Keratinocyte (primary cell): ENCODE measurements at regions not wholly inside any gene's neighbourhood (a gene's known extent, or its start where the extent isn't known, plus 50 kb on each side); places are given as distances from the start of the nearest gene placed in this dataset.

Source experiments
- DNase-seq: peaks from one replicate; pipeline ENCODE4 v3.0.0-alpha.2; 2011; ENCODE audit warnings: low read depth, missing footprints, low spot score
- FAIRE-seq: peaks from 2 replicates; lab custom pipeline; 2011; peaks lifted over from hg19 to GRCh38; lab: Jason Lieb, UNC
- H2AFZ ChIP-seq: 2 replicates; pipeline ENCODE4 v1.6.0; 2012; ENCODE audit warnings: low read length, control low read depth, inconsistent platforms; ENCODE audit not compliant: control insufficient read depth
- H3K27ac ChIP-seq: 2 replicates; pipeline ENCODE4 v1.5.1; 2011; ENCODE audit warnings: low read length; ENCODE audit not compliant: control insufficient read depth, insufficient read depth
- H3K27me3 ChIP-seq: 3 replicates; pipeline ENCODE4 v1.6.0; 2011; ENCODE audit warnings: low read length; ENCODE audit not compliant: control insufficient read depth, insufficient read depth; ENCODE audit errors: extremely low read depth
- H3K36me3 ChIP-seq, 2 experiments: 2 replicates in 1 of 2; 3 replicates in 1 of 2; pipeline ENCODE4 v1.5.1; 2011; ENCODE audit warnings: low read length in 2 of 2, mild to moderate bottlenecking in 1 of 2; ENCODE audit not compliant: control insufficient read depth in 2 of 2, insufficient read depth in 2 of 2; ENCODE audit errors: extremely low read depth in 1 of 2
- H3K4me1 ChIP-seq: 3 replicates; pipeline ENCODE4 v1.5.1; 2011; ENCODE audit warnings: low read length; ENCODE audit not compliant: control insufficient read depth, insufficient read depth; ENCODE audit errors: extremely low read depth
- H3K4me2 ChIP-seq: 3 replicates; pipeline ENCODE4 v1.6.0; 2011; ENCODE audit warnings: low read depth, low read length; ENCODE audit not compliant: control insufficient read depth, insufficient read depth; ENCODE audit errors: extremely low read depth
- H3K4me3 ChIP-seq, 3 experiments: fragments of 200-600 bp in 1 of 3; sonication (generic) in 1 of 3; 2 replicates in 2 of 3; 3 replicates in 1 of 3; pipeline ENCODE4 v1.5.1; 2011 to 2016; ENCODE audit warnings: low read length in 3 of 3, mild to moderate bottlenecking in 3 of 3, control low read depth in 2 of 3, inconsistent platforms in 1 of 3, low read depth in 1 of 3, mixed read lengths in 1 of 3, mixed run types in 1 of 3, moderate library complexity in 1 of 3; ENCODE audit not compliant: control insufficient read depth in 2 of 3, insufficient read depth in 2 of 3; ENCODE audit errors: extremely low read depth in 1 of 3
- H3K79me2 ChIP-seq: 2 replicates; pipeline ENCODE4 v1.6.0; 2012; ENCODE audit warnings: low read length; ENCODE audit not compliant: control insufficient read depth, insufficient read depth
- H3K9ac ChIP-seq: 3 replicates; pipeline ENCODE4 v1.6.0; 2011; ENCODE audit warnings: low read length; ENCODE audit not compliant: control insufficient read depth, insufficient read depth; ENCODE audit errors: extremely low read depth
- H3K9me1 ChIP-seq: 3 replicates; pipeline ENCODE4 v1.6.0; 2011; ENCODE audit warnings: low read length; ENCODE audit not compliant: control insufficient read depth, insufficient read depth; ENCODE audit errors: extremely low read depth
- H3K9me3 ChIP-seq: 2 replicates; pipeline ENCODE4 v1.5.1; 2012; ENCODE audit warnings: low read depth, low read length; ENCODE audit not compliant: control insufficient read depth
- H4K20me1 ChIP-seq: 3 replicates; pipeline ENCODE4 v1.6.0; 2011; ENCODE audit warnings: low read length; ENCODE audit not compliant: control insufficient read depth, insufficient read depth; ENCODE audit errors: extremely low read depth
- EZH2 ChIP-seq: IDR thresholded peaks from one replicate; pipeline ENCODE4 v1.6.1; 2012; ENCODE audit warnings: inconsistent platforms, mild to moderate bottlenecking, low read length, moderate library complexity
- dilution Hi-C: fragments of 300-500 bp; cut with MboI; formaldehyde crosslinking; loops from one replicate; pipeline ENCODE4 v1.7.0; 2020; ENCODE audit warnings: low sequenced_read_pairs; ENCODE audit not compliant: extremely low pct_ligation_motif_present
- TF ChIP-seq, protein P1 (sequence below), 3 experiments: IDR thresholded peaks in 1 of 3; conservative IDR thresholded peaks in 1 of 3; optimal IDR thresholded peaks in 1 of 3; 2 replicates in 2 of 3; 3 replicates in 1 of 3; pipeline versions ENCODE3 to v1.5.1; 2011; ENCODE audit warnings: low read length in 3 of 3, mild to moderate bottlenecking in 3 of 3, moderate library complexity in 2 of 3, control low read depth in 1 of 3, inconsistent platforms in 1 of 3; ENCODE audit not compliant: insufficient read depth in 2 of 3; ENCODE audit errors: extremely low read depth in 1 of 3

DNA sequence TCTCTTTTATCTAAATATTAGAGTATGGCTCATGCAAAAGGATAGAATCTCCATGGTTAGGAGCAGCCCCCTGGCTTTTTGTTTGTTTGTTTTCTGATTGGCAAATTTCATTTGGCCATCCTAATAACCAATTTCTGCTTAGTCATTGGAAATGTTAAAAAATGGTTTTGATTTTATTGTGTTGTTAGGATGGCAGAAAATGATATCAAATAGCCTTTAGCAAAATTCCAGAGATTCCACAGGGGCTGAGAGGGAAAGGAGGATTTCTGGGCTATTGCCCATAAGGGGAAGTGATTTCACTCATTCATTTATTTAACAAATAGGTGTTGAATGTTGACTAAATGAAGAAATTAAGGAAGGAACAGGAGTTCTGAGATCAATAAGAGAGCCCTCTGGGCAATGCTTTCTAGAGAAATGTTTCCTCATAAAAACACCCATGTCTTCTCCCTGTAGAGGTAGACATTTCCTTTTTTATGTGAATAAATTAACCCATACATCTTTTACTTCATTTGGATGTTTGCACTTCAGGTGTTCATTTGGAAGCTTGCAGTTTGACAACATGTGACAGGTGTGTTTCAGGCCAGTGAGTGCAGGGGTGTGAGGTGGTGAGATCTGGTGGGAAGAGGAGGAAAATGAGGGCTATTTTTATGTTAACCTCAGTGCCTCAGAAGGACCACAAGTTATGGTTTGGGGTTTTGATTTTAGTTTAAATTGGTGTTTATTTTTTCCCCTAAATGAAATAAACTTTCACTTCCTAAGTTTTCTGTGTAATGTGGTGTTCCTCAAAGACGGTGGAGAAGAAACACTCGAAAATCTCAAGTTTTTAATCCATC is 61.7 kb upstream of the EPC2 start:
- H3K27me3 ChIP-seq = peaks cover 4% of the 10 kb centered on the region
- no peaks in the 10 kb centered on the region for H4K20me1 ChIP-seq
- H3K9me3 ChIP-seq = no peaks in the 10 kb centered on the region
- DNase-seq (no peak), FAIRE-seq (peak; percentile 67)
- no peak overlapping the region for H3K27ac ChIP-seq
- no peak for TF ChIP-seq EZH2
- TF ChIP-seq, protein P1, sequence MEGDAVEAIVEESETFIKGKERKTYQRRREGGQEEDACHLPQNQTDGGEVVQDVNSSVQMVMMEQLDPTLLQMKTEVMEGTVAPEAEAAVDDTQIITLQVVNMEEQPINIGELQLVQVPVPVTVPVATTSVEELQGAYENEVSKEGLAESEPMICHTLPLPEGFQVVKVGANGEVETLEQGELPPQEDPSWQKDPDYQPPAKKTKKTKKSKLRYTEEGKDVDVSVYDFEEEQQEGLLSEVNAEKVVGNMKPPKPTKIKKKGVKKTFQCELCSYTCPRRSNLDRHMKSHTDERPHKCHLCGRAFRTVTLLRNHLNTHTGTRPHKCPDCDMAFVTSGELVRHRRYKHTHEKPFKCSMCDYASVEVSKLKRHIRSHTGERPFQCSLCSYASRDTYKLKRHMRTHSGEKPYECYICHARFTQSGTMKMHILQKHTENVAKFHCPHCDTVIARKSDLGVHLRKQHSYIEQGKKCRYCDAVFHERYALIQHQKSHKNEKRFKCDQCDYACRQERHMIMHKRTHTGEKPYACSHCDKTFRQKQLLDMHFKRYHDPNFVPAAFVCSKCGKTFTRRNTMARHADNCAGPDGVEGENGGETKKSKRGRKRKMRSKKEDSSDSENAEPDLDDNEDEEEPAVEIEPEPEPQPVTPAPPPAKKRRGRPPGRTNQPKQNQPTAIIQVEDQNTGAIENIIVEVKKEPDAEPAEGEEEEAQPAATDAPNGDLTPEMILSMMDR (optimal IDR thresholded peaks at IDR 0.05 in 1 of 3, IDR thresholded peaks at IDR 0.05 in 1 of 3, conservative IDR thresholded peaks at IDR 0.05 in 1 of 3; ENCODE audit: extremely low read depth in 1 of 3, insufficient read depth in 2 of 3, low read length in 3 of 3) = no peak
- H3K9ac ChIP-seq = no peak overlapping the region
- no peak overlapping the region for H3K4me3 ChIP-seq
- H3K79me2 ChIP-seq = no peaks in the 10 kb centered on the region
- H3K4me1 ChIP-seq = peaks cover 13% of the 10 kb centered on the region
- dilution Hi-C loops = no loop called here
- H3K4me2 ChIP-seq = no peak overlapping the region
- no peaks in the 10 kb centered on the region for H3K36me3 ChIP-seq
- no peak overlapping the region for H2AFZ ChIP-seq
- no peaks in the 10 kb centered on the region for H3K9me1 ChIP-seq

DNA sequence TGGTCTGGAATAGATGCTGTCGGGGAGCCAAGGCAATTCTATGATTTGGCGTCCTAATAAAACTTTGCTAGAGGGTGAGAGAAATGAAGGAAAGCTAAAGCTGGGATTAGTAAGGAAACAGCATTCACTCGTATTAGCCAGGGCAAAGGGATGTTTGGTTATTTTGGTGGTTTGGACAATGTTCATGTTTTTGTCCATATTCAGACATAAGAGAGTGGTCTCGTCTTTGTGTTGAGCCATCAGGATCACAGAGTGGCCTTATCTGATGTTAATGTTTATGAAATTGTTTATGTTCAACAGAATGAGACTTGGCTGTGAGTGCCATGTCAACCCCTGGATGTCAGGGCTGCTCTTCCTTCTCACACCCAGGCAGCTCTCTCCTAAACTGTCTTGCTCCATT is 58.9 kb upstream of the EPC2 start:
- Histone ChIP-seq H2AFZ (no peak overlapping the region), H3K4me3 (no peak overlapping the region), H4K20me1 (no peaks in the 10 kb centered on the region), H3K9ac (no peak overlapping the region), H3K27me3 (no peaks in the 10 kb centered on the region), H3K9me1 (no peaks in the 10 kb centered on the region), H3K79me2 (no peaks in the 10 kb centered on the region), H3K4me2 (no peak overlapping the region), H3K27ac (no peak overlapping the region), H3K4me1 (peaks cover 13% of the 10 kb centered on the region), H3K9me3 (no peaks in the 10 kb centered on the region), H3K36me3 (no peaks in the 10 kb centered on the region)
- DNase-seq (no peak), FAIRE-seq (no peak)
- dilution Hi-C loops = no loop called here
- TF ChIP-seq, protein P1 (optimal IDR thresholded peaks at IDR 0.05 in 1 of 3, IDR thresholded peaks at IDR 0.05 in 1 of 3, conservative IDR thresholded peaks at IDR 0.05 in 1 of 3; ENCODE audit: extremely low read depth in 1 of 3, insufficient read depth in 2 of 3, low read length in 3 of 3) = no peak
- no peak for TF ChIP-seq EZH2
